ENCODE measurements at regions not wholly inside any gene's neighbourhood (a gene's known extent, or its start where the extent isn't known, plus 50 kb on each side); places are given as distances from the start of the nearest gene placed in this dataset.

GRCh38 chr12:83378186-83378727 lies 691.6 kb downstream of the TMTC2 start:
- Histone ChIP-seq H3K36me3 (no peaks in the 10 kb centered on the region), H3K9me3 (ENCODE audit: severe bottlenecking) (no peaks in the 10 kb centered on the region), H3K27me3 (ENCODE audit: insufficient read depth, low read depth, severe bottlenecking) (no peaks in the 10 kb centered on the region), H3K27ac (no peak overlapping the region), H3K4me3 (ENCODE audit: low read depth, low read length) (no peak overlapping the region)
- TF ChIP-seq CTCF (IDR thresholded peaks at IDR 0.05; ENCODE audit: low read depth, low read length), result no peak
- no peak for DNase-seq

GRCh38 chr12:83365317-83365716 lies 678.6 kb downstream of the TMTC2 start:
- H3K9me3 ChIP-seq (ENCODE audit: severe bottlenecking), result no peaks in the 10 kb centered on the region
- no peak for TF ChIP-seq CTCF (IDR thresholded peaks at IDR 0.05; ENCODE audit: low read depth, low read length)
- H3K27ac ChIP-seq, result no peak overlapping the region
- H3K27me3 ChIP-seq (ENCODE audit: insufficient read depth, low read depth, severe bottlenecking), result no peaks in the 10 kb centered on the region
- DNase-seq, result no peak
- no peaks in the 10 kb centered on the region for H3K36me3 ChIP-seq
- H3K4me3 ChIP-seq (ENCODE audit: low read depth, low read length), result no peak overlapping the region

- H3K27me3 ChIP-seq (ENCODE audit: insufficient read depth, low read depth, severe bottlenecking), result no peaks in the 10 kb centered on the region
- no peaks in the 10 kb centered on the region for H3K36me3 ChIP-seq
- H3K4me3 ChIP-seq (ENCODE audit: low read depth, low read length), result no peak overlapping the region
- no peaks in the 10 kb centered on the region for H3K9me3 ChIP-seq (ENCODE audit: severe bottlenecking)
- no peak for DNase-seq
- TF ChIP-seq CTCF (IDR thresholded peaks at IDR 0.05; ENCODE audit: low read depth, low read length), result no peak
- H3K27ac ChIP-seq, result no peak overlapping the region
These were observed 674.8 kb downstream of the TMTC2 start for GRCh38 chr12:83361475-83361874.

GRCh38 chr12:83361071-83361470 lies 674.4 kb downstream of the TMTC2 start:
- Histone ChIP-seq H3K27ac (no peak overlapping the region), H3K36me3 (no peaks in the 10 kb centered on the region), H3K9me3 (ENCODE audit: severe bottlenecking) (no peaks in the 10 kb centered on the region), H3K27me3 (ENCODE audit: insufficient read depth, low read depth, severe bottlenecking) (no peaks in the 10 kb centered on the region), H3K4me3 (ENCODE audit: low read depth, low read length) (no peak overlapping the region)
- no peak for TF ChIP-seq CTCF (IDR thresholded peaks at IDR 0.05; ENCODE audit: low read depth, low read length)
- no peak for DNase-seq

- no peak overlapping the region for H3K27ac ChIP-seq
- DNase-seq, result no peak
- no peaks in the 10 kb centered on the region for H3K36me3 ChIP-seq
- no peaks in the 10 kb centered on the region for H3K27me3 ChIP-seq (ENCODE audit: insufficient read depth, low read depth, severe bottlenecking)
- no peaks in the 10 kb centered on the region for H3K9me3 ChIP-seq (ENCODE audit: severe bottlenecking)
- no peak for TF ChIP-seq CTCF (IDR thresholded peaks at IDR 0.05; ENCODE audit: low read depth, low read length)
- H3K4me3 ChIP-seq (ENCODE audit: low read depth, low read length), result no peak overlapping the region
These were observed 663.4 kb downstream of the TMTC2 start for GRCh38 chr12:83349907-83350611.

GRCh38 chr12:83346333-83346732 lies 659.6 kb downstream of the TMTC2 start:
- no peak for DNase-seq
- Histone ChIP-seq H3K4me3 (ENCODE audit: low read depth, low read length) (no peak overlapping the region), H3K27me3 (ENCODE audit: insufficient read depth, low read depth, severe bottlenecking) (no peaks in the 10 kb centered on the region), H3K9me3 (ENCODE audit: severe bottlenecking) (no peaks in the 10 kb centered on the region), H3K27ac (no peak overlapping the region), H3K36me3 (no peaks in the 10 kb centered on the region)
- TF ChIP-seq CTCF (IDR thresholded peaks at IDR 0.05; ENCODE audit: low read depth, low read length), result no peak

Measured in WERI-Rb-1 (cell line).